Retinal pigment epithelial cell (primary cell): ENCODE measurements at regions not wholly inside any gene's neighbourhood (a gene's known extent, or its start where the extent isn't known, plus 50 kb on each side); places are given as distances from the start of the nearest gene placed in this dataset.

Experiments used
- DNase-seq: peaks from one replicate; pipeline ENCODE4 v3.0.0-alpha.2; 2010; ENCODE audit warnings: low read depth
- H3K4me3 ChIP-seq: 2 replicates; pipeline ENCODE4 v1.5.1; 2011; ENCODE audit warnings: mild to moderate bottlenecking, low read length, control low read depth, moderate library complexity
- CTCF ChIP-seq: conservative IDR thresholded peaks from 2 replicates; pipeline ENCODE4 v1.5.1; 2011; ENCODE audit warnings: low read depth, low read length, control low read depth, inconsistent platforms

DNA sequence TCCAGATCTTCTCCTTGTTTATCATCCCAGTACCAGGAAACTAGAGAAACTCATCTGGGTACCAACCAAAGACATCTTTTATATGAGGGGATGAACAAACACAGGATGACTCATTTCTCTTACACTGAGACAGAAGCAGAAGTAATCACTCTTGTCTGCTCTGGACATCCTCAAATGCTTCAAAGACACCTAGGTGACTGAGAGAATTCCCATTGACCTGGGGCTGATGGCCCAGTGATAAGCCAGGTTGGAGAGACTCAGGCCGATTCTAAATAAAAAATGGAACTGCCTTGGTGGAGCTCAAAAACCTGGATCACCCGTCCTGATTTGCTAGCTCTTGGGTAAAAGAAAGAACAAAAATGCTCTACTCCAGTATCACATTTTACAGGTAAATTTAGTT lies 182.2 kb downstream of the ZNF486 start:
- no peak for TF ChIP-seq CTCF
- DNase-seq: no peak
- no peak overlapping the region for H3K4me3 ChIP-seq

DNA sequence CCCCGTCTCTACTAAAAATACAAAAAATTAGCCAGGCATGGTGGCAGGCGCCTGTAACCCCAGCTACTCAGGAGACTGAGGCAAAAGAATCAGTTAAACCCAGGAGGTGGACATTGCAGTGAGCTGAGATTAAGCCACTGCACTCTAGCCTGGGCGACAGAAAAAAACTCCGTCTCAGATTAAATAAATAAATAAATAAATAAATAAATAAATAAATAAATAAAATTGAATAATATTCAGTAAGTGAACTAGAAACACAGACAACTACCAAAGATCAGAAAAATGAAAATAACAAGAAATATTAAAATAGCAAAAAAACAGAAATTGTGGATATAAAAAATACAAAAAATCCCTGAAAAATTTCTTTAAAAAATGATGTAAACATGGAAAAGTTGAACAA lies 172.4 kb downstream of the ZNF486 start:
- no peak for TF ChIP-seq CTCF
- no peak overlapping the region for H3K4me3 ChIP-seq
- DNase-seq: no peak

DNA sequence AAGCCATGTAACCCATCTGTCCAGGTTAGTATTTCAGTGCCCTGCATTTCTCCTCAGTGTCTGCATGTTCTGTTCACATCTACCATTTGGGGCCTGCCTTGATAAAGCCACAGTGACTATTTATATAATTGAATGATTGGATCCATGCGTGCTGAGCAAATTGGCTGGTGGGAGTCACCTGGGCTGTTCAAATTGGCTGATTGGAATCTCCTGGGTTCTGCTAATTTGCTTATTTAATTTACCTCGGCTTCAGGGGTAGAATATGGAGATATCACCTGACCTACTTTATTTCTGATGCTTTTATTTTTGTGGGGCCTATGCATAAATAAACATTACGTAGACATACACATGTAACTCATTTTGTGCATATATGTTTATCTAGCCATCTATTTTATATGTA lies 167.7 kb downstream of the ZNF486 start:
- H3K4me3 ChIP-seq: no peak overlapping the region
- DNase-seq: no peak
- no peak for TF ChIP-seq CTCF

DNA sequence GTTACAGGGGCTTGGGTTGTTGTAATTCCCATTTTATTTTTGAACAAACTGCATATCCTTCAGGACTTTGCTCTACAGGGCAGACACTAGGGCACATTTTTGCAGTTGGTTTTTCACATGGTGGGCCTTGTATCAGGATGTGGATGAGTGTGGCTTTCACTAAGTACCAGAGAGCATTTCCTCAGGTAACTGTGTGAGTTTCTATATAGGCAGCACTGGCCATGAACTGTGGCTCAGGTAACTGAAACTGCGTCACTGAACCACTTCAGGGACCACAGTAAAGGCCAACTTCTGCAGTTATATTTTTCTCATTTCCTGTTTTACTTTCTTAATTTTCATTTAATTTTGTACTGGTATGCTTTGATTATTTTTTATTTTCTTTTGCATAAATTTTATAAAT lies 166.5 kb downstream of the ZNF486 start:
- no peak overlapping the region for H3K4me3 ChIP-seq

GRCh38 chr19:20325151-20325550 lies 158.1 kb downstream of the ZNF486 start:
- no peak for DNase-seq
- no peak overlapping the region for H3K4me3 ChIP-seq
- TF ChIP-seq CTCF: no peak

More for the DNA sequence above, 166.5 kb downstream of the ZNF486 start:
- DNase-seq: no peak
- TF ChIP-seq CTCF: no peak

DNA sequence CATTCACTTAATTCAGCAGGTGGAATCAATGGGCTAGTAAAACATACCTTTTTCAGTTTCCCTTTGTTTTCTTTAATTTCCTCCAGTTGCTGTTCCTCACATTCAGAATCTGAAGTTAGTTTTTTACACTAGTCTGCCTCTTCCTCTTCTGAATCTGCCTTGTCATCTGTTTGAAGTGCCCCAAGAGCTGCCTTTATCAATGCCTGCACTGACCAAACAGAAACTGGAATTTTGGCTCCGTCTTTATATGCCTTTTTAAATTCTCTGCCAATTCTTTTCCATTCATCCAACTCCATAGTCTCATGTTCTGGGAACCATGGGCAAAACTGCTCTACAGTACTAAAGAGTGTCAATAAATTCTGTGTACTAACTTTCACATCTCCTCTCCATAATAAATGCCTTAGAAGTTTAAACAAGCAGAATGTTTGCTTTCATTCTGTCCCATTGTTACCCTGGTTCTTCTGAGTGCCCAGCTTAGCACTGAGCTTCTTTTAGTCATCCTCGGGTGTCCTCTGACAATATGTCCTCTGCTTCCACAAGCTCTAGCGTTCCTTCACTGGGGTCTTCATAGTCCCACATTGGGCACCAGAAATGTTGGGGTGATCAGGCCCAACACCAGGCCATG lies 154.2 kb downstream of the ZNF486 start:
- no peak for DNase-seq
- no peak for TF ChIP-seq CTCF
- H3K4me3 ChIP-seq: no peak overlapping the region

DNA sequence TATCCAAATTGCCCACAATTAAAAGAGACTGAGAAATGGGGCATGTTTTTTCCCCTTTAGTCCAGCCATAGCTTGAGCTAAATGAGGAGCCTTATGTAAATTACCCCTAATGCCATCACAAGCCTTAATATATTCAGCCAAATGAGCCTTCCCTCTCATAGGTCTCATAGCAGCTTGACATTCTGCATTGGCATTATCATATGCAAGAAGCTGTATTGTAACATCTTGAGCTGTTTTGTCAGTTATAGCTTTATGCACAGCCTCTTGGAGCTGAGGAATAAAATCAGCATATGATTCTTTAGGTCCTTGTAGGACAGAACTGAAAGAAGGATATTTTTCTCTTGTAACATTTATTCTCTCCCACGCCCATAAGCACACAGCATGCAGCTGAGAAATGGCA lies 153.2 kb downstream of the ZNF486 start:
- H3K4me3 ChIP-seq: no peak overlapping the region
- TF ChIP-seq CTCF: no peak
- no peak for DNase-seq
